ENCODE measurements at regions not wholly inside any gene's neighbourhood (a gene's known extent, or its start where the extent isn't known, plus 50 kb on each side); places are given as distances from the start of the nearest gene placed in this dataset.

GRCh38 chr2:47264686-47265085, 88.4 kb upstream of the CALM2 start:
- H3K4me3 ChIP-seq (replicated peaks in 1 of 3; ENCODE audit: insufficient read depth in 1 of 3, low read depth in 1 of 3, low read length in 3 of 3), result no peak overlapping the region
- no peak for DNase-seq (ENCODE audit: low read depth, low spot score)
- no peaks in the 10 kb centered on the region for H3K9me3 ChIP-seq (replicated peaks; ENCODE audit: control insufficient read depth, insufficient read depth, low read length)
- FAIRE-seq, result no peak
- H2AFZ ChIP-seq (ENCODE audit: low read depth, low read length), result no peak overlapping the region
- no peaks in the 10 kb centered on the region for H3K27me3 ChIP-seq (ENCODE audit: control insufficient read depth in 2 of 2, insufficient read depth in 2 of 2, low read length in 2 of 2)
- H3K4me1 ChIP-seq (ENCODE audit: control insufficient read depth, extremely low read depth, insufficient read depth, low read length), result peaks cover 6% of the 10 kb centered on the region
- dilution Hi-C loops (cut with MboI; ENCODE audit: extremely low pct_ligation_motif_present, low sequenced_read_pairs) (no loop called here), intact Hi-C loops (cut with micrococcal nuclease) (no loop called here)
- no peaks in the 10 kb centered on the region for H4K20me1 ChIP-seq (replicated peaks; ENCODE audit: control insufficient read depth, extremely low read depth, insufficient read depth, low read length)
- ChIA-PET POLR2A (no interaction called here), CTCF (no interaction called here)
- TF ChIP-seq MAX (IDR thresholded peaks at IDR 0.05; ENCODE audit: insufficient read depth, insufficient read length) (no peak), FOS (IDR thresholded peaks at IDR 0.05; ENCODE audit: borderline replicate concordance, insufficient read depth, low read length) (no peak), EZH2 (IDR thresholded peaks at IDR 0.05; ENCODE audit: borderline replicate concordance, low read depth, low read length, severe bottlenecking) (no peak), JUN (IDR thresholded peaks at IDR 0.05; ENCODE audit: borderline replicate concordance, insufficient read depth, insufficient read length, low read depth) (no peak), CTCF (IDR thresholded peaks at IDR 0.05; ENCODE audit: extremely low read depth in 1 of 2, insufficient read depth in 1 of 2, low read depth in 1 of 2, low read length in 2 of 2) (no peak), GATA2 (IDR thresholded peaks at IDR 0.05; ENCODE audit: insufficient read depth, insufficient read length, low read depth, low read length) (no peak), POLR2A (IDR thresholded peaks at IDR 0.05; ENCODE audit: low read depth, low read length) (no peak)
- H3K9ac ChIP-seq (replicated peaks; ENCODE audit: extremely low read depth, insufficient read depth, low read length), result no peak overlapping the region
- BruUV-seq (replicated peaks), result no TSS peak
- H3K4me2 ChIP-seq (ENCODE audit: insufficient read depth, low read length), result no peak overlapping the region
- no peaks in the 10 kb centered on the region for H3K36me3 ChIP-seq (ENCODE audit: control insufficient read depth in 2 of 2, extremely low read depth in 1 of 2, insufficient read depth in 2 of 2, low read length in 2 of 2)
- H3K79me2 ChIP-seq (ENCODE audit: control insufficient read depth, insufficient read depth, low read length), result no peaks in the 10 kb centered on the region
- no peak overlapping the region for H3K27ac ChIP-seq (ENCODE audit: insufficient read depth, low read depth, low read length)
- H3K9me1 ChIP-seq (replicated peaks; ENCODE audit: control insufficient read depth, extremely low read depth, insufficient read depth, low read length), result no peaks in the 10 kb centered on the region
